ENCODE measurements at regions not wholly inside any gene's neighbourhood (a gene's known extent, or its start where the extent isn't known, plus 50 kb on each side); places are given as distances from the start of the nearest gene placed in this dataset.

DNA sequence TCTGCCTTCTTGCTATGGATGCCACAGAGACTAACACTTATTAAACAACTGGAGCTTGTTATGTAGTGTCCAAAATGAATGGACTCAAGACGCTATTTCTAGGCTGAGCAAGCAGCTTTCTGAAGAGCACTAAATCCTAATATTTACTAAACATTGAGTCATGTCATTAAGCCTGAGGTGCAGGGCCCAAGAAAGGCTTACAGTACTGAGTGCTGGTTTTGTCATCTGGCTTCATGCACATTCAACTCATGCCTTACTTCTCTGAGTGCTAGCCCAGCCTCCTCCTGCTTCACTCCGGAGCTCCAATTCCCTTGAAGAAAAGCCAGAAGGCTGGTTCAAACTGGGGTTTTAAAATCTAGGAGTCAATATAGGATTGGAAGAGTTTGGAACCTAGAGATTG is 363.3 kb upstream of the CDH5 start:
- TF ChIP-seq EP300 (IDR thresholded peaks at IDR 0.05), result no peak
- TF ChIP-seq, protein P1, sequence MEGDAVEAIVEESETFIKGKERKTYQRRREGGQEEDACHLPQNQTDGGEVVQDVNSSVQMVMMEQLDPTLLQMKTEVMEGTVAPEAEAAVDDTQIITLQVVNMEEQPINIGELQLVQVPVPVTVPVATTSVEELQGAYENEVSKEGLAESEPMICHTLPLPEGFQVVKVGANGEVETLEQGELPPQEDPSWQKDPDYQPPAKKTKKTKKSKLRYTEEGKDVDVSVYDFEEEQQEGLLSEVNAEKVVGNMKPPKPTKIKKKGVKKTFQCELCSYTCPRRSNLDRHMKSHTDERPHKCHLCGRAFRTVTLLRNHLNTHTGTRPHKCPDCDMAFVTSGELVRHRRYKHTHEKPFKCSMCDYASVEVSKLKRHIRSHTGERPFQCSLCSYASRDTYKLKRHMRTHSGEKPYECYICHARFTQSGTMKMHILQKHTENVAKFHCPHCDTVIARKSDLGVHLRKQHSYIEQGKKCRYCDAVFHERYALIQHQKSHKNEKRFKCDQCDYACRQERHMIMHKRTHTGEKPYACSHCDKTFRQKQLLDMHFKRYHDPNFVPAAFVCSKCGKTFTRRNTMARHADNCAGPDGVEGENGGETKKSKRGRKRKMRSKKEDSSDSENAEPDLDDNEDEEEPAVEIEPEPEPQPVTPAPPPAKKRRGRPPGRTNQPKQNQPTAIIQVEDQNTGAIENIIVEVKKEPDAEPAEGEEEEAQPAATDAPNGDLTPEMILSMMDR (IDR thresholded peaks at IDR 0.05), result no peak
- peak; percentile 44 to 83 (median 56) for TF ChIP-seq POLR2AphosphoS5 (IDR thresholded peaks at IDR 0.05)
- no peak for TF ChIP-seq POLR2A (IDR thresholded peaks at IDR 0.05)
